LNCaP clone FGC (cell line): ENCODE measurements at regions not wholly inside any gene's neighbourhood (a gene's known extent, or its start where the extent isn't known, plus 50 kb on each side); places are given as distances from the start of the nearest gene placed in this dataset.

Experiments used
- DNase-seq: peaks from one replicate; pipeline ENCODE4 v3.0.0-alpha.2; 2011; ENCODE audit warnings: low read depth
- H3K4me3 ChIP-seq: 2 replicates; pipeline ENCODE4 v1.5.1; 2011; ENCODE audit warnings: mild to moderate bottlenecking, low read depth, low read length, control low read depth
- CTCF ChIP-seq: IDR thresholded peaks from 2 replicates; pipeline ENCODE4 v1.5.1; 2012; ENCODE audit warnings: mild to moderate bottlenecking; ENCODE audit not compliant: control insufficient read depth, insufficient read depth; ENCODE audit errors: extremely low read depth

GRCh38 chr11:30786256-30787110 is 200.3 kb upstream of the MPPED2 start:
- H3K4me3 ChIP-seq = no peak overlapping the region
- TF ChIP-seq CTCF = no peak
- no peak for DNase-seq

- no peak for DNase-seq
- no peak for TF ChIP-seq CTCF
- H3K4me3 ChIP-seq = no peak overlapping the region
Observed at GRCh38 chr11:30778596-30778995, 192.4 kb upstream of the MPPED2 start.

GRCh38 chr11:30775233-30775522 is 189.0 kb upstream of the MPPED2 start:
- DNase-seq = no peak
- TF ChIP-seq CTCF = no peak
- no peak overlapping the region for H3K4me3 ChIP-seq

GRCh38 chr11:30774496-30775232 is 188.5 kb upstream of the MPPED2 start:
- no peak for TF ChIP-seq CTCF
- no peak overlapping the region for H3K4me3 ChIP-seq
- DNase-seq = no peak

GRCh38 chr11:30772908-30773307 is 186.8 kb upstream of the MPPED2 start:
- DNase-seq = no peak
- no peak for TF ChIP-seq CTCF
- no peak overlapping the region for H3K4me3 ChIP-seq

- no peak for TF ChIP-seq CTCF
- no peak for DNase-seq
Observed at GRCh38 chr11:30763951-30764350, 177.8 kb upstream of the MPPED2 start.

GRCh38 chr11:30762188-30762587 is 176.0 kb upstream of the MPPED2 start:
- DNase-seq = no peak
- no peak for TF ChIP-seq CTCF
- H3K4me3 ChIP-seq = no peak overlapping the region

More at GRCh38 chr11:30763951-30764350, 177.8 kb upstream of the MPPED2 start:
- H3K4me3 ChIP-seq = no peak overlapping the region
